Embryonic facial prominence (tissue), 1 donor: ENCODE measurements at regions not wholly inside any gene's neighbourhood (a gene's known extent, or its start where the extent isn't known, plus 50 kb on each side); places are given as distances from the start of the nearest gene placed in this dataset.

Source experiments
- DNase-seq: peaks from one replicate; pipeline ENCODE4 v3.0.0-alpha.2; 2016; ENCODE audit errors: extremely low spot score

GRCh38 chr12:90321369-90321768, 612.7 kb upstream of the ATP2B1 start:
- DNase-seq, result no peak

GRCh38 chr12:90311561-90311960, 602.9 kb upstream of the ATP2B1 start:
- no peak for DNase-seq

GRCh38 chr12:90305379-90305778, 596.7 kb upstream of the ATP2B1 start:
- no peak for DNase-seq

GRCh38 chr12:90304231-90304630, 595.6 kb upstream of the ATP2B1 start:
- no peak for DNase-seq

GRCh38 chr12:90303771-90304170, 595.1 kb upstream of the ATP2B1 start:
- no peak for DNase-seq

- DNase-seq, result no peak
These were observed 593.0 kb upstream of the ATP2B1 start for GRCh38 chr12:90301561-90302133.

- DNase-seq, result no peak
These were observed 592.5 kb upstream of the ATP2B1 start for GRCh38 chr12:90301095-90301494.

- DNase-seq, result no peak
These were observed 591.0 kb upstream of the ATP2B1 start for GRCh38 chr12:90299666-90300065.

GRCh38 chr12:90299121-90299520, 590.5 kb upstream of the ATP2B1 start:
- no peak for DNase-seq

GRCh38 chr12:90298289-90298948, 589.8 kb upstream of the ATP2B1 start:
- no peak for DNase-seq

GRCh38 chr12:90295858-90296257, 587.2 kb upstream of the ATP2B1 start:
- no peak for DNase-seq

- no peak for DNase-seq
These were observed 583.5 kb upstream of the ATP2B1 start for GRCh38 chr12:90292183-90292582.

- DNase-seq, result no peak
These were observed 582.6 kb upstream of the ATP2B1 start for GRCh38 chr12:90290980-90291975.

- no peak for DNase-seq
These were observed 578.9 kb upstream of the ATP2B1 start for GRCh38 chr12:90287585-90287984.

- no peak for DNase-seq
These were observed 572.7 kb upstream of the ATP2B1 start for GRCh38 chr12:90281154-90281868.

- DNase-seq, result no peak
These were observed 572.0 kb upstream of the ATP2B1 start for GRCh38 chr12:90280564-90281058.

GRCh38 chr12:90280033-90280432, 571.4 kb upstream of the ATP2B1 start:
- no peak for DNase-seq

GRCh38 chr12:90275088-90275487, 566.5 kb upstream of the ATP2B1 start:
- no peak for DNase-seq

GRCh38 chr12:90274407-90274806, 565.8 kb upstream of the ATP2B1 start:
- DNase-seq, result no peak

GRCh38 chr12:90268574-90268973, 559.9 kb upstream of the ATP2B1 start:
- DNase-seq, result no peak

GRCh38 chr12:90262251-90262650, 553.6 kb upstream of the ATP2B1 start:
- DNase-seq, result no peak

- no peak for DNase-seq
These were observed 552.6 kb upstream of the ATP2B1 start for GRCh38 chr12:90261283-90261682.
